Middle frontal gyrus (tissue), 1 donor: ENCODE measurements at regions not wholly inside any gene's neighbourhood (a gene's known extent, or its start where the extent isn't known, plus 50 kb on each side); places are given as distances from the start of the nearest gene placed in this dataset.
"Not testable (repeated sequence)": the region's sequence is repeated elsewhere in the genome, so short reads cannot be mapped to it uniquely, and the experiment has no call there.

Experiments
- DNase-seq: peaks from one replicate; pipeline ENCODE4 v3.0.0-alpha.2; 2015; ENCODE audit warnings: low spot score; ENCODE audit errors: extremely low spot score

GRCh38 chr4:28462766-28463700 lies 1602.4 kb downstream of the STIM2 start:
- no peak for DNase-seq

GRCh38 chr4:28464823-28465222 lies 1604.2 kb downstream of the STIM2 start:
- DNase-seq = no peak

- DNase-seq = not testable (repeated sequence)
Measured at GRCh38 chr4:28466886-28467285, 1606.2 kb downstream of the STIM2 start.

GRCh38 chr4:28469387-28469786 lies 1608.7 kb downstream of the STIM2 start:
- no peak for DNase-seq

- DNase-seq = no peak
Measured at GRCh38 chr4:28469886-28470285, 1609.2 kb downstream of the STIM2 start.

- no peak for DNase-seq
Measured at GRCh38 chr4:28475381-28475780, 1614.7 kb downstream of the STIM2 start.

GRCh38 chr4:28479666-28480065 lies 1619.0 kb downstream of the STIM2 start:
- DNase-seq = no peak

GRCh38 chr4:28481565-28481964 lies 1620.9 kb downstream of the STIM2 start:
- DNase-seq = no peak

GRCh38 chr4:28482580-28483270 lies 1622.1 kb downstream of the STIM2 start:
- DNase-seq = no peak

- DNase-seq = no peak
Measured at GRCh38 chr4:28488021-28488420, 1627.4 kb downstream of the STIM2 start.

- DNase-seq = no peak
Measured at GRCh38 chr4:28490669-28491068, 1630.0 kb downstream of the STIM2 start.

GRCh38 chr4:28505064-28505463 lies 1644.4 kb downstream of the STIM2 start:
- no peak for DNase-seq

- no peak for DNase-seq
Measured at GRCh38 chr4:28508636-28509035, 1648.0 kb downstream of the STIM2 start.

- not testable (repeated sequence) for DNase-seq
Measured at GRCh38 chr4:28514766-28515165, 1654.1 kb downstream of the STIM2 start.

GRCh38 chr4:28518561-28519165 lies 1658.0 kb downstream of the STIM2 start:
- no peak for DNase-seq

GRCh38 chr4:28523681-28524190 lies 1663.1 kb downstream of the STIM2 start:
- no peak for DNase-seq

- DNase-seq = no peak
Measured at GRCh38 chr4:28536124-28536523, 1675.5 kb downstream of the STIM2 start.

GRCh38 chr4:28545986-28546385 lies 1685.3 kb downstream of the STIM2 start:
- no peak for DNase-seq

- no peak for DNase-seq
Measured at GRCh38 chr4:28548136-28548535, 1687.5 kb downstream of the STIM2 start.

- DNase-seq = no peak
Measured at GRCh38 chr4:28548594-28548993, 1688.0 kb downstream of the STIM2 start.

- no peak for DNase-seq
Measured at GRCh38 chr4:28555866-28556265, 1695.2 kb downstream of the STIM2 start.

GRCh38 chr4:28557755-28558154 lies 1697.1 kb downstream of the STIM2 start:
- no peak for DNase-seq
